ENCODE measurements at regions not wholly inside any gene's neighbourhood (a gene's known extent, or its start where the extent isn't known, plus 50 kb on each side); places are given as distances from the start of the nearest gene placed in this dataset.

DNA sequence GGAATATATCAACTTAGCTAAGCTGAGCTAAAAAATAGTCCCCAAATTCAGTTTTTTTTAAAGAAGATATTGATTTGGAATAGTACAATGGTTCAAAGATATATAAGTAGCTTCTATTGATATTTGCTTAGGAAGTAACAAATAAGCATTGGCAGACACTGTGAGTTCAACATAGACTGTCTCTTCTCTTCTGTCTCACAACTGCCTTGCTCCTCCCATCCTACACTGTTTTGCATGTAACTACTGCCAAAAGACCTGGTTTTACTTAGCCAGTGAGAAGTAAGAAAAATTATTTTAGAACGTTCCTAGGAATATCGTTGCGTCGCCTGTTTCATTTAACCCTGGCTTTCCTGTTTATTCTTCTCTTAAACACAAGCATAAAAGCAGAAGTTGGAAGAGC, 859.0 kb upstream of the SPRY2 start:
- TF ChIP-seq EP300 (IDR thresholded peaks at IDR 0.05) = no peak
- TF ChIP-seq, protein P1, sequence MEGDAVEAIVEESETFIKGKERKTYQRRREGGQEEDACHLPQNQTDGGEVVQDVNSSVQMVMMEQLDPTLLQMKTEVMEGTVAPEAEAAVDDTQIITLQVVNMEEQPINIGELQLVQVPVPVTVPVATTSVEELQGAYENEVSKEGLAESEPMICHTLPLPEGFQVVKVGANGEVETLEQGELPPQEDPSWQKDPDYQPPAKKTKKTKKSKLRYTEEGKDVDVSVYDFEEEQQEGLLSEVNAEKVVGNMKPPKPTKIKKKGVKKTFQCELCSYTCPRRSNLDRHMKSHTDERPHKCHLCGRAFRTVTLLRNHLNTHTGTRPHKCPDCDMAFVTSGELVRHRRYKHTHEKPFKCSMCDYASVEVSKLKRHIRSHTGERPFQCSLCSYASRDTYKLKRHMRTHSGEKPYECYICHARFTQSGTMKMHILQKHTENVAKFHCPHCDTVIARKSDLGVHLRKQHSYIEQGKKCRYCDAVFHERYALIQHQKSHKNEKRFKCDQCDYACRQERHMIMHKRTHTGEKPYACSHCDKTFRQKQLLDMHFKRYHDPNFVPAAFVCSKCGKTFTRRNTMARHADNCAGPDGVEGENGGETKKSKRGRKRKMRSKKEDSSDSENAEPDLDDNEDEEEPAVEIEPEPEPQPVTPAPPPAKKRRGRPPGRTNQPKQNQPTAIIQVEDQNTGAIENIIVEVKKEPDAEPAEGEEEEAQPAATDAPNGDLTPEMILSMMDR (IDR thresholded peaks at IDR 0.05) = no peak

All from gastroesophageal sphincter (tissue), 3 donors.